HCT116 (cell line): ENCODE measurements at regions not wholly inside any gene's neighbourhood (a gene's known extent, or its start where the extent isn't known, plus 50 kb on each side); places are given as distances from the start of the nearest gene placed in this dataset.
A peak's percentile ranks its signal among the peaks of the same experiment; 100 is the strongest.

Experiments
- ATAC-seq: fragments of 200-7000 bp; cut with Tn5 transposase; 2 replicates; pipeline ENCODE4 v1.9.1; 2020; ENCODE audit warnings: mild to moderate bottlenecking, moderate library complexity
- BruUV-seq: library from RNA; stranded (reverse); fragments of 400-500 nt; replicated peaks from 2 replicates; lab custom pipeline; 2021; lab: Mats Ljungman, UMichigan
- CTCF ChIA-PET: fragments of 300-600 bp; sonication (Branson Sonifier 250); formaldehyde crosslinking; loops from one replicate; lab custom pipeline; 2021; ENCODE audit warnings: antibody characterized with exemption; lab: Charles Lee
- POLR2A ChIA-PET: fragments of 300-600, 350-600 bp; sonication (Branson Sonifier 250); formaldehyde crosslinking; loops from one replicate; lab custom pipeline; 2021; ENCODE audit warnings: antibody characterized with exemption; lab: Charles Lee
- RAD21 ChIA-PET, 2 experiments: fragments of 300-600 bp; sonication (Branson Sonifier 250); formaldehyde crosslinking; loops; one replicate each; lab custom pipeline; 2023; ENCODE audit warnings: low total read pairs in 2 of 2; ENCODE audit not compliant: uncharacterized antibody in 2 of 2, unreplicated experiment in 2 of 2, low non-redundant PET in 1 of 2; lab: Charles Lee
- DNase-seq: peaks from one replicate; pipeline ENCODE4 v3.0.0-alpha.2; 2010; ENCODE audit warnings: low read depth, low spot score
- H2AFZ ChIP-seq: fragments of 200-600 bp; shearing (Covaris generic), sonication (generic); 2 replicates; pipeline ENCODE4 v1.6.1; 2017; ENCODE audit warnings: low read depth, mixed run types, mixed read lengths, antibody characterized with exemption, low read length; ENCODE audit not compliant: poor library complexity, severe bottlenecking
- H3K27ac ChIP-seq: 2 replicates; pipeline ENCODE4 v1.5.1; 2012; ENCODE audit warnings: low read depth, low read length
- H3K27me3 ChIP-seq: fragments of 200-600 bp; sonication (generic); 2 replicates; pipeline ENCODE4 v1.6.1; 2016; ENCODE audit warnings: mixed run types, low read length, mixed read lengths; ENCODE audit not compliant: insufficient read depth
- H3K36me3 ChIP-seq, 2 experiments: fragments of 200-500 bp in 1 of 2; fragments of 200-600 bp in 1 of 2; sonication (Bioruptor generic) in 1 of 2; sonication (generic) in 1 of 2; 2 replicates each; pipeline versions ENCODE4 v1.5.1 to v1.6.1; 2014 to 2016; ENCODE audit warnings: low read length in 2 of 2, inconsistent platforms in 1 of 2, mixed read lengths in 1 of 2, mixed run types in 1 of 2; ENCODE audit not compliant: insufficient read depth in 2 of 2, control insufficient read depth in 1 of 2
- H3K4me1 ChIP-seq, 2 experiments: fragments of 200-600 bp in 1 of 2; sonication (generic) in 1 of 2; 2 replicates each; pipeline versions ENCODE4 v1.5.1 to v1.6.1; 2012 to 2017; ENCODE audit warnings: low read length in 2 of 2, inconsistent platforms in 1 of 2, mild to moderate bottlenecking in 1 of 2, mixed read lengths in 1 of 2, mixed run types in 1 of 2, moderate library complexity in 1 of 2; ENCODE audit not compliant: insufficient read depth in 2 of 2, control insufficient read depth in 1 of 2
- H3K4me2 ChIP-seq: fragments of 200-600 bp; sonication (generic); 2 replicates; pipeline ENCODE4 v1.6.1; 2017; ENCODE audit warnings: mixed run types, low read length, mixed read lengths
- H3K4me3 ChIP-seq, 2 experiments: fragments of 200-600 bp in 1 of 2; sonication (generic) in 1 of 2; replicated peaks in 1 of 2; 2 replicates each; pipeline ENCODE4 v1.5.1; 2011 to 2016; ENCODE audit warnings: low read length in 2 of 2, control low read depth in 1 of 2, low read depth in 1 of 2, mild to moderate bottlenecking in 1 of 2, mixed read lengths in 1 of 2, mixed run types in 1 of 2
- H3K79me2 ChIP-seq: fragments of 200-600 bp; sonication (generic); 2 replicates; pipeline ENCODE4 v1.6.1; 2017; ENCODE audit warnings: mild to moderate bottlenecking, mixed run types, low read length, moderate library complexity, mixed read lengths; ENCODE audit not compliant: insufficient read depth
- H3K9ac ChIP-seq: fragments of 200-600 bp; sonication (generic); 2 replicates; pipeline ENCODE4 v1.6.1; 2016; ENCODE audit warnings: low read length, mixed read lengths
- H3K9me2 ChIP-seq: fragments of 200-600 bp; sonication (generic), shearing (Covaris generic); 2 replicates; pipeline ENCODE4 v1.6.1; 2017; ENCODE audit warnings: mixed run types, mild to moderate bottlenecking, moderate library complexity; ENCODE audit not compliant: insufficient read depth
- H3K9me3 ChIP-seq, 2 experiments: fragments of 200-500 bp in 1 of 2; fragments of 200-600 bp in 1 of 2; sonication (Bioruptor generic) in 1 of 2; sonication (generic) in 1 of 2; 2 replicates each; pipeline ENCODE4 v1.6.1; 2014 to 2017; ENCODE audit warnings: low read length in 2 of 2, mixed read lengths in 2 of 2, inconsistent platforms in 1 of 2, low read depth in 1 of 2, mild to moderate bottlenecking in 1 of 2, mixed run types in 1 of 2, moderate library complexity in 1 of 2; ENCODE audit not compliant: control insufficient read depth in 1 of 2, insufficient read depth in 1 of 2
- H4K20me1 ChIP-seq: fragments of 200-600 bp; sonication (generic), shearing (Covaris generic); 2 replicates; pipeline ENCODE4 v1.6.1; 2017; ENCODE audit warnings: mixed run types, mild to moderate bottlenecking, moderate library complexity; ENCODE audit not compliant: insufficient read depth
- ELF1 ChIP-seq: IDR thresholded peaks from 2 replicates; pipeline ENCODE4 v1.6.1; 2012; ENCODE audit warnings: low read depth, borderline replicate concordance
- FOSL1 ChIP-seq: IDR thresholded peaks from 2 replicates; pipeline ENCODE4 v1.6.1; 2012; ENCODE audit warnings: low read depth
- JUND ChIP-seq: IDR thresholded peaks from 2 replicates; pipeline ENCODE4 v1.6.1; 2012
- SP1 ChIP-seq: IDR thresholded peaks from 2 replicates; pipeline ENCODE4 v1.6.1; 2012; ENCODE audit warnings: low read depth
- intact Hi-C: fragments of 100-400 bp; cut with micrococcal nuclease; formaldehyde crosslinking; loops from 2 replicates; pipeline ENCODE4 v1.10.0; 2022
- TF ChIP-seq, protein P1 (sequence below): IDR thresholded peaks from 2 replicates; pipeline ENCODE4 v1.6.1; 2012
- TF ChIP-seq, protein P2 (sequence below): IDR thresholded peaks from 2 replicates; pipeline ENCODE4 v1.6.1; 2011; ENCODE audit warnings: mild to moderate bottlenecking, low read length, moderate library complexity; ENCODE audit not compliant: insufficient replicate concordance; ENCODE audit errors: extremely low read depth

DNA sequence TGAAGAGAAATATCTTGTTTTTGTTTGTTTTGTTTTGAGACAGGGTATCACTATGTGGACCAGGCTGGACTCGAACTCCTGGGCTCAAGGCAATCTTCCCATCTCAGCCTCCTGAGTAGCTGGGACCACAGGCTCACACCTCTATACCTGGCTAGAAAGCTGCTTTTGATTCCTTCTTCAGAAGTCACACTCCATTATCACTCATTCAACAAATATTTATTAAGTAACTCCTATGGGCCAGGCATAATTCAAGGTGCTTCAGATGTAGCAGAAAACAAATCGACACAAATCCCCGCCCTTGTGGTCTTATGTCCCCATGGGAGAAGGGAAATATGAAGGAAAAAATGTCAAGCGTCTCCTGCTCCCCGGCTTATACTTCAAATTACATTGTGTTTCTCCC is 72.6 kb upstream of the DHX15 start:
- Histone ChIP-seq H3K4me1 (peaks cover 0 to 8% of the 10 kb centered on the region in 2 experiments; a peak in 2 of 4 replicates), H4K20me1 (no peaks in the 10 kb centered on the region), H2AFZ (no peak overlapping the region), H3K36me3 (no peaks in the 10 kb centered on the region), H3K27me3 (no peaks in the 10 kb centered on the region), H3K9me3 (no peaks in the 10 kb centered on the region), H3K27ac (no peak overlapping the region), H3K9ac (no peak overlapping the region), H3K4me3 (no peak overlapping the region), H3K79me2 (no peaks in the 10 kb centered on the region), H3K9me2 (no peaks in the 10 kb centered on the region), H3K4me2 (no peak overlapping the region)
- TF ChIP-seq JUND (no peak), ELF1 (no peak), FOSL1 (no peak), SP1 (no peak)
- BruUV-seq, result no TSS peak
- intact Hi-C loops, result no loop called here
- DNase-seq (no peak), ATAC-seq (no peak)
- POLR2A ChIA-PET, result no interaction called here
- RAD21 ChIA-PET, result no interaction called here
- CTCF ChIA-PET, result no interaction called here

DNA sequence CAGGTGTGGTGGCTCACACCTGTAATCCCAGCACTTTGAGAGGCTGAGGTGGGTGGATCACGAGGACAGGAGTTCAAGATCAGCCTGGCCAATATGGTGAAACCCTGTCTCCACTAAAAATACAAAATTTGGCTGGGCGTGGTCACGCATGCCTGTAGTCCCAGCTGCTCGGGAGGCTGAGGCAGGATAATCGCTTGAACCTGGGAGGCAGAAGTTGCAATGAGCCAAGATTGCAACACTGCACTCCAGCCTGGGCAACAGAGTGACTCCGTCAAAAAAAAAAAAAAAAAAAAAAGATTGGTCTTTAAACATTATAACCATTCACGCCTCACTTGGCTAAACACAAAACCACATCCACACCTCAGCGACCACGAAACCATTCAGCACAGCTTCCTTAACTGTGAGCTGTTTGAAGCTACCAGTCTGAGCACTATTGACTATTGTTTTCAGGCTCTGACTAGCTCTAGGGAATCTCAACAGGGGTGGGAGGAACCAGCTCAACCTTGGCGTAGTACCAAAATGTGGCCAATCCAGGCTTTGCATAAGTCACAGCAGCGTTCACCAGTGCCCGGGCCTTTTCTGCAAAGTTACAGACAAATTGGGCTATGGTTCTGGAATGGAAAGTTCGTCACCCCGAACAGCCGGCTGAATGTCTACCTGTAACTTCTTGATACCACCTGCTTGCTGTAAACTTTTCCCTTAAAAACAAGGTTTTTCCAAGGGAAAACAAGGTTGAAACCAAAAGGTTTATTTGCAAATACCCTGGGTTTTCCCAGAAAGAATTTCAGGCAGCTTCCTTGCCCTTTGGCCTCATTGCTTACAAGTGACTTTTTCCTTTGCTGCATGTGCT is 73.6 kb upstream of the DHX15 start:
- TF ChIP-seq, protein P1, sequence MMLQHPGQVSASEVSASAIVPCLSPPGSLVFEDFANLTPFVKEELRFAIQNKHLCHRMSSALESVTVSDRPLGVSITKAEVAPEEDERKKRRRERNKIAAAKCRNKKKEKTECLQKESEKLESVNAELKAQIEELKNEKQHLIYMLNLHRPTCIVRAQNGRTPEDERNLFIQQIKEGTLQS, result no peak
- TF ChIP-seq, protein P2, sequence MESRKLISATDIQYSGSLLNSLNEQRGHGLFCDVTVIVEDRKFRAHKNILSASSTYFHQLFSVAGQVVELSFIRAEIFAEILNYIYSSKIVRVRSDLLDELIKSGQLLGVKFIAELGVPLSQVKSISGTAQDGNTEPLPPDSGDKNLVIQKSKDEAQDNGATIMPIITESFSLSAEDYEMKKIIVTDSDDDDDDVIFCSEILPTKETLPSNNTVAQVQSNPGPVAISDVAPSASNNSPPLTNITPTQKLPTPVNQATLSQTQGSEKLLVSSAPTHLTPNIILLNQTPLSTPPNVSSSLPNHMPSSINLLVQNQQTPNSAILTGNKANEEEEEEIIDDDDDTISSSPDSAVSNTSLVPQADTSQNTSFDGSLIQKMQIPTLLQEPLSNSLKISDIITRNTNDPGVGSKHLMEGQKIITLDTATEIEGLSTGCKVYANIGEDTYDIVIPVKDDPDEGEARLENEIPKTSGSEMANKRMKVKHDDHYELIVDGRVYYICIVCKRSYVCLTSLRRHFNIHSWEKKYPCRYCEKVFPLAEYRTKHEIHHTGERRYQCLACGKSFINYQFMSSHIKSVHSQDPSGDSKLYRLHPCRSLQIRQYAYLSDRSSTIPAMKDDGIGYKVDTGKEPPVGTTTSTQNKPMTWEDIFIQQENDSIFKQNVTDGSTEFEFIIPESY, result no peak
- ChIA-PET RAD21 (interaction anchor here in 1 of 2 experiments (0.7 kb wide), 1 partner anchor 28 kb away, joined by 6 read pairs; no protein-coding TSS in a partner anchor), CTCF (no interaction called here), POLR2A (no interaction called here)
- H3K4me3 ChIP-seq, result no peak overlapping the region
- no peaks in the 10 kb centered on the region for H3K36me3 ChIP-seq
- peak overlapping the region; percentile 28 for H3K4me2 ChIP-seq
- no peak overlapping the region for H3K27ac ChIP-seq
- DNase-seq, result peak; percentile 47
- BruUV-seq, result no TSS peak
- H2AFZ ChIP-seq, result no peak overlapping the region
- ATAC-seq, result peak; percentile 82
- peaks cover 0 to 8% of the 10 kb centered on the region in 2 experiments; a peak in 2 of 4 replicates for H3K4me1 ChIP-seq
- H3K9ac ChIP-seq, result no peak overlapping the region
- intact Hi-C loops, result no loop called here
- no peaks in the 10 kb centered on the region for H3K79me2 ChIP-seq
- no peaks in the 10 kb centered on the region for H3K9me2 ChIP-seq
- H4K20me1 ChIP-seq, result no peaks in the 10 kb centered on the region
- no peaks in the 10 kb centered on the region for H3K27me3 ChIP-seq
- no peaks in the 10 kb centered on the region for H3K9me3 ChIP-seq
